A549 (cell line): ENCODE measurements at regions not wholly inside any gene's neighbourhood (a gene's known extent, or its start where the extent isn't known, plus 50 kb on each side); places are given as distances from the start of the nearest gene placed in this dataset.

ENCODE experiments used
- ATAC-seq, 2 experiments: fragments of 200-7000 bp in 1 of 2; fragments of >200 bp in 1 of 2; cut with Nextera tagmentation in 1 of 2; cut with Tn5 transposase in 1 of 2; 3 replicates each; pipeline versions ENCODE4 v1.8.0 to v1.9.1; 2018 to 2020; ENCODE audit warnings: mild to moderate bottlenecking in 1 of 2, moderate library complexity in 1 of 2
- CTCF ChIA-PET: fragments of 300-600 bp; sonication (Branson Sonifier 250); formaldehyde crosslinking; extraction: SDS; loops from one replicate; lab custom pipeline; 2021; ENCODE audit warnings: antibody characterized with exemption, inconsistent platforms; lab: Yijun Ruan, JAX
- POLR2A ChIA-PET: fragments of 350-600 bp; formaldehyde crosslinking; extraction: SDS; loops from one replicate; lab custom pipeline; 2021; ENCODE audit warnings: antibody characterized with exemption, inconsistent platforms; lab: Yijun Ruan, JAX
- DNase-seq, 2 experiments: peaks; one replicate each; pipeline versions ENCODE4 v3.0.0 to v3.0.0-alpha.2; 2011 to 2016; ENCODE audit warnings: low read depth in 1 of 2, low spot score in 1 of 2
- FAIRE-seq: peaks from 2 replicates; lab custom pipeline; 2011; peaks lifted over from hg19 to GRCh38; lab: Jason Lieb, UNC
- H3K27ac ChIP-seq, 2 experiments: fragments of >200 bp; sonication (Bioruptor Twin); formaldehyde crosslinking; 3 replicates each; pipeline ENCODE4 v1.5.1; 2016 to 2017
- H3K4me1 ChIP-seq: fragments of >200 bp; sonication (Bioruptor Twin); formaldehyde crosslinking; 3 replicates; pipeline ENCODE4 v1.6.1; 2016
- H3K4me2 ChIP-seq: fragments of >200 bp; sonication (Bioruptor Twin); formaldehyde crosslinking; 3 replicates; pipeline ENCODE4 v1.6.1; 2016
- H3K4me3 ChIP-seq: fragments of >200 bp; sonication (Bioruptor Twin); formaldehyde crosslinking; 3 replicates; pipeline ENCODE4 v1.5.1; 2016
- H3K9me3 ChIP-seq: fragments of >200 bp; sonication (Bioruptor Twin); formaldehyde crosslinking; 3 replicates; pipeline ENCODE4 v1.6.1; 2016
- CHD2 ChIP-seq: fragments of 150-350 bp; IDR thresholded peaks from 2 replicates; pipeline ENCODE4 v1.6.1; 2014; ENCODE audit warnings: low read length; ENCODE audit not compliant: partially characterized antibody
- EP300 ChIP-seq, 2 experiments: fragments of >200 bp; sonication (Bioruptor Twin); formaldehyde crosslinking; IDR thresholded peaks; 2 replicates in 1 of 2; 3 replicates in 1 of 2; pipeline ENCODE4 v1.6.1; 2016 to 2017
- FOSL2 ChIP-seq, 2 experiments: fragments of 450-650 bp in 1 of 2; fragments of >200 bp in 1 of 2; sonication (Bioruptor Twin) in 1 of 2; formaldehyde crosslinking; IDR thresholded peaks; 2 replicates each; pipeline versions ENCODE4 v1.5.0 to v1.6.1; 2016 to 2020; ENCODE audit warnings: mild to moderate bottlenecking in 1 of 2, moderate library complexity in 1 of 2
- HMGXB4 ChIP-seq: fragments of 250-450 bp; sonication (Bioruptor Pico); IDR thresholded peaks from 2 replicates; pipeline ENCODE4 v1.5.0; 2021; ENCODE audit warnings: mild to moderate bottlenecking, moderate library complexity, borderline replicate concordance
- JUN ChIP-seq, 2 experiments: fragments of >200 bp; sonication (Bioruptor Twin); formaldehyde crosslinking; IDR thresholded peaks; 2 replicates in 1 of 2; 3 replicates in 1 of 2; pipeline ENCODE4 v1.6.1; 2016 to 2017
- MAZ ChIP-seq: fragments of 150-350 bp; IDR thresholded peaks from 2 replicates; pipeline ENCODE4 v1.6.1; 2014; ENCODE audit warnings: antibody characterized with exemption, low read depth, low read length, borderline replicate concordance
- MYC ChIP-seq: IDR thresholded peaks from 2 replicates; pipeline ENCODE4 v1.6.1; 2012; ENCODE audit warnings: mild to moderate bottlenecking, inconsistent platforms, low read length, improper control_type of control experiment, borderline replicate concordance
- NPAS2 ChIP-seq: fragments of 250-450 bp; sonication (Bioruptor Pico); IDR thresholded peaks from 2 replicates; pipeline ENCODE4 v1.8.0; 2022; ENCODE audit warnings: mild to moderate bottlenecking, moderate library complexity, borderline replicate concordance
- POLR2A ChIP-seq: IDR thresholded peaks from 2 replicates; pipeline ENCODE4 v1.6.1; 2012; ENCODE audit warnings: mild to moderate bottlenecking, low read length
- TFCP2L1 ChIP-seq: fragments of 250-450 bp; sonication (Bioruptor Pico); IDR thresholded peaks from 2 replicates; pipeline ENCODE4 v1.5.0; 2021; ENCODE audit warnings: mild to moderate bottlenecking
- TP53 ChIP-seq: fragments of 250-450 bp; sonication (Bioruptor Pico); IDR thresholded peaks from 2 replicates; pipeline ENCODE4 v1.5.0; 2021; ENCODE audit warnings: mild to moderate bottlenecking, moderate library complexity
- ZFP36 ChIP-seq: fragments of 450-650 bp; IDR thresholded peaks from 2 replicates; pipeline ENCODE4 v1.6.1; 2014; ENCODE audit warnings: borderline replicate concordance; ENCODE audit not compliant: partially characterized antibody
- ZNF302 ChIP-seq: fragments of 250-450 bp; sonication (Bioruptor Pico); IDR thresholded peaks from 2 replicates; pipeline ENCODE4 v1.9.0; 2021; ENCODE audit warnings: inconsistent platforms, mild to moderate bottlenecking, moderate library complexity
- ZSCAN20 ChIP-seq: fragments of 250-450 bp; sonication (Bioruptor Pico); IDR thresholded peaks from 2 replicates; pipeline ENCODE4 v1.8.0; 2022; ENCODE audit warnings: mild to moderate bottlenecking, moderate library complexity
- WGBS: methylation state at CpG from one replicate; pipeline ENCODE4 v1.1.6; 2017; ENCODE audit errors: missing lambda C conversion rate; 5-methylcytosine and 5-hydroxymethylcytosine counted together
- TF ChIP-seq, protein P1 (sequence below): fragments of >200 bp; sonication (Bioruptor Twin); formaldehyde crosslinking; IDR thresholded peaks from 3 replicates; pipeline ENCODE4 v1.6.1; 2016
- TF ChIP-seq, protein P2 (sequence below): fragments of 200-600 bp; sonication (generic); IDR thresholded peaks from 2 replicates; pipeline ENCODE4 v1.6.1; 2016; ENCODE audit warnings: antibody characterized with exemption, mild to moderate bottlenecking, moderate library complexity
- TF ChIP-seq, protein P3 (sequence below): fragments of >200 bp; sonication (Bioruptor Twin); formaldehyde crosslinking; IDR thresholded peaks from 3 replicates; pipeline ENCODE4 v1.5.1; 2016
- TF ChIP-seq, protein P4 (sequence below): IDR thresholded peaks from 2 replicates; pipeline ENCODE4 v1.6.1; 2012

DNA sequence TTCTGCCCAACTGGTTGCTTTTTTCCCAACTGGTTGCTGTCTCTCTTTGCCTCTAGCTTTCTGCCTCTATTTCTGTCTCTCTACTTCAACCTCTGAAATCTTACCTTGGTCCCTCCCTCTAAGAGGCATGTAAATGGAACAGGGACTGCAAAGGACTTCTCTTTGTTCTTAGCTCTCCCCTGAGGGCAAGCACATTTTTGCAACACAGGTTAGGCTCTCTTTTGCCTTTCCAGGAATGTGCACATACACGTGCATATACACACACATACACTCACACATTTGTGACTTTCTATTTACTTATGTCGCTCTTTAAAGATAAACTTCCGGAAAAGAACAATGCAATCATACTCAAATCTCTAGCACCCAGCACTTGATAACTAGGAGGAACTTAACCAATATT is 262.6 kb upstream of the DDX18 start:
- ChIA-PET POLR2A (no interaction called here), CTCF (no interaction called here)
- H3K27ac ChIP-seq = no peak overlapping the region
- no peak overlapping the region for H3K4me3 ChIP-seq
- FAIRE-seq = no peak
- WGBS = 1% methylated on average over 3 of the region's 3 CpGs
- H3K4me2 ChIP-seq = no peak overlapping the region
- no peak for ATAC-seq
- H3K9me3 ChIP-seq = no peaks in the 10 kb centered on the region
- DNase-seq = no peak
- no peaks in the 10 kb centered on the region for H3K4me1 ChIP-seq
- TF ChIP-seq POLR2A = no peak
- TF ChIP-seq MYC = no peak
- TF ChIP-seq ZSCAN20 (CRISPR knock-in tag) = no peak
- TF ChIP-seq, protein P1, sequence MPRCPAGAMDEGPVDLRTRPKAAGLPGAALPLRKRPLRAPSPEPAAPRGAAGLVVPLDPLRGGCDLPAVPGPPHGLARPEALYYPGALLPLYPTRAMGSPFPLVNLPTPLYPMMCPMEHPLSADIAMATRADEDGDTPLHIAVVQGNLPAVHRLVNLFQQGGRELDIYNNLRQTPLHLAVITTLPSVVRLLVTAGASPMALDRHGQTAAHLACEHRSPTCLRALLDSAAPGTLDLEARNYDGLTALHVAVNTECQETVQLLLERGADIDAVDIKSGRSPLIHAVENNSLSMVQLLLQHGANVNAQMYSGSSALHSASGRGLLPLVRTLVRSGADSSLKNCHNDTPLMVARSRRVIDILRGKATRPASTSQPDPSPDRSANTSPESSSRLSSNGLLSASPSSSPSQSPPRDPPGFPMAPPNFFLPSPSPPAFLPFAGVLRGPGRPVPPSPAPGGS = no peak
- TF ChIP-seq ZFP36 = no peak
- TF ChIP-seq TFCP2L1 (CRISPR knock-in tag) = no peak
- TF ChIP-seq FOSL2 (IDR thresholded peaks at IDR 0.05) = no peak
- no peak for TF ChIP-seq FOSL2 (CRISPR knock-in tag; IDR thresholded peaks at IDR 0.05)

DNA sequence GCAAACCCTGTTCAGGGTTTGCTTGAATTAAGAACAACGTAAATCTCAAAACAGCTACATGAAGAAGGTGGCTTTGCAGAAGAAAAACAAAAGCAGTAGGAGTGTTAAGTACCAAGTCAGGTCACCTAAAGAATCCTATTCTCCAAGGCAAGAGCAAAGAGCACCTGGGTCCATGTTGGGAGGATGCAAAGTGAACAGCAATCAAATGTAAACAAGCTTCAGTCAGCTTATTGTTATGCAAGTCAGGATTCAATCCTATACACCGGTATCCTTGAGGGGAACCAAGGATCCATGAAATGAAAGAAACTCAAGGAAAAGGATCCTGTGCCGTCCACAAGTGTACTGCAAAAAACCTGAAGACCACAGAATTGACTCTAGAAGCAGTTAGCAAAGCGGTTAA is 261.0 kb upstream of the DDX18 start:
- no peak for TF ChIP-seq NPAS2 (CRISPR knock-in tag)
- TF ChIP-seq JUN (IDR thresholded peaks at IDR 0.05) = no peak
- TF ChIP-seq, protein P2, sequence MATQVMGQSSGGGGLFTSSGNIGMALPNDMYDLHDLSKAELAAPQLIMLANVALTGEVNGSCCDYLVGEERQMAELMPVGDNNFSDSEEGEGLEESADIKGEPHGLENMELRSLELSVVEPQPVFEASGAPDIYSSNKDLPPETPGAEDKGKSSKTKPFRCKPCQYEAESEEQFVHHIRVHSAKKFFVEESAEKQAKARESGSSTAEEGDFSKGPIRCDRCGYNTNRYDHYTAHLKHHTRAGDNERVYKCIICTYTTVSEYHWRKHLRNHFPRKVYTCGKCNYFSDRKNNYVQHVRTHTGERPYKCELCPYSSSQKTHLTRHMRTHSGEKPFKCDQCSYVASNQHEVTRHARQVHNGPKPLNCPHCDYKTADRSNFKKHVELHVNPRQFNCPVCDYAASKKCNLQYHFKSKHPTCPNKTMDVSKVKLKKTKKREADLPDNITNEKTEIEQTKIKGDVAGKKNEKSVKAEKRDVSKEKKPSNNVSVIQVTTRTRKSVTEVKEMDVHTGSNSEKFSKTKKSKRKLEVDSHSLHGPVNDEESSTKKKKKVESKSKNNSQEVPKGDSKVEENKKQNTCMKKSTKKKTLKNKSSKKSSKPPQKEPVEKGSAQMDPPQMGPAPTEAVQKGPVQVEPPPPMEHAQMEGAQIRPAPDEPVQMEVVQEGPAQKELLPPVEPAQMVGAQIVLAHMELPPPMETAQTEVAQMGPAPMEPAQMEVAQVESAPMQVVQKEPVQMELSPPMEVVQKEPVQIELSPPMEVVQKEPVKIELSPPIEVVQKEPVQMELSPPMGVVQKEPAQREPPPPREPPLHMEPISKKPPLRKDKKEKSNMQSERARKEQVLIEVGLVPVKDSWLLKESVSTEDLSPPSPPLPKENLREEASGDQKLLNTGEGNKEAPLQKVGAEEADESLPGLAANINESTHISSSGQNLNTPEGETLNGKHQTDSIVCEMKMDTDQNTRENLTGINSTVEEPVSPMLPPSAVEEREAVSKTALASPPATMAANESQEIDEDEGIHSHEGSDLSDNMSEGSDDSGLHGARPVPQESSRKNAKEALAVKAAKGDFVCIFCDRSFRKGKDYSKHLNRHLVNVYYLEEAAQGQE = no peak
- TF ChIP-seq HMGXB4 (CRISPR knock-in tag) = no peak
- no peak for TF ChIP-seq EP300 (IDR thresholded peaks at IDR 0.05)
- no peak for TF ChIP-seq TP53 (CRISPR knock-in tag)
- TF ChIP-seq, protein P3, sequence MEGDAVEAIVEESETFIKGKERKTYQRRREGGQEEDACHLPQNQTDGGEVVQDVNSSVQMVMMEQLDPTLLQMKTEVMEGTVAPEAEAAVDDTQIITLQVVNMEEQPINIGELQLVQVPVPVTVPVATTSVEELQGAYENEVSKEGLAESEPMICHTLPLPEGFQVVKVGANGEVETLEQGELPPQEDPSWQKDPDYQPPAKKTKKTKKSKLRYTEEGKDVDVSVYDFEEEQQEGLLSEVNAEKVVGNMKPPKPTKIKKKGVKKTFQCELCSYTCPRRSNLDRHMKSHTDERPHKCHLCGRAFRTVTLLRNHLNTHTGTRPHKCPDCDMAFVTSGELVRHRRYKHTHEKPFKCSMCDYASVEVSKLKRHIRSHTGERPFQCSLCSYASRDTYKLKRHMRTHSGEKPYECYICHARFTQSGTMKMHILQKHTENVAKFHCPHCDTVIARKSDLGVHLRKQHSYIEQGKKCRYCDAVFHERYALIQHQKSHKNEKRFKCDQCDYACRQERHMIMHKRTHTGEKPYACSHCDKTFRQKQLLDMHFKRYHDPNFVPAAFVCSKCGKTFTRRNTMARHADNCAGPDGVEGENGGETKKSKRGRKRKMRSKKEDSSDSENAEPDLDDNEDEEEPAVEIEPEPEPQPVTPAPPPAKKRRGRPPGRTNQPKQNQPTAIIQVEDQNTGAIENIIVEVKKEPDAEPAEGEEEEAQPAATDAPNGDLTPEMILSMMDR = no peak
- TF ChIP-seq MAZ = no peak
- TF ChIP-seq, protein P4, sequence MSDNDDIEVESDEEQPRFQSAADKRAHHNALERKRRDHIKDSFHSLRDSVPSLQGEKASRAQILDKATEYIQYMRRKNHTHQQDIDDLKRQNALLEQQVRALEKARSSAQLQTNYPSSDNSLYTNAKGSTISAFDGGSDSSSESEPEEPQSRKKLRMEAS = no peak
- TF ChIP-seq ZNF302 (CRISPR knock-in tag) = no peak
- TF ChIP-seq CHD2 = no peak
- ChIA-PET CTCF (interaction anchor here (0.8 kb wide), 1 partner anchor 17 kb away, joined by 3 read pairs; no protein-coding TSS in a partner anchor), POLR2A (no interaction called here)
- Histone ChIP-seq H3K4me1 (no peaks in the 10 kb centered on the region), H3K4me2 (no peak overlapping the region), H3K4me3 (no peak overlapping the region), H3K27ac (no peak overlapping the region), H3K9me3 (no peaks in the 10 kb centered on the region)
- 5% methylated on average over 4 of the region's 4 CpGs for WGBS
- no peak for DNase-seq
- no peak for FAIRE-seq
- ATAC-seq = no peak
